HG03442 (cell line): ENCODE measurements at regions not wholly inside any gene's neighbourhood (a gene's known extent, or its start where the extent isn't known, plus 50 kb on each side); places are given as distances from the start of the nearest gene placed in this dataset.
"Not testable (repeated sequence)": the region's sequence is repeated elsewhere in the genome, so short reads cannot be mapped to it uniquely, and the experiment has no call there.

ENCODE experiments used
- ATAC-seq: cut with Tn5 transposase; IDR thresholded peaks from one replicate; pipeline ENCODE4 v1.9.1; 2021; ENCODE audit warnings: mild to moderate bottlenecking, moderate library complexity; ENCODE audit not compliant: unreplicated experiment

GRCh38 chr4:81617545-81617944 is 145.8 kb upstream of the RASGEF1B start:
- ATAC-seq: no peak

- ATAC-seq: no peak
These were observed 139.5 kb upstream of the RASGEF1B start for GRCh38 chr4:81611221-81611620.

GRCh38 chr4:81609844-81610243 is 138.1 kb upstream of the RASGEF1B start:
- no peak for ATAC-seq

GRCh38 chr4:81607950-81608349 is 136.2 kb upstream of the RASGEF1B start:
- no peak for ATAC-seq

- ATAC-seq: no peak
These were observed 135.2 kb upstream of the RASGEF1B start for GRCh38 chr4:81606801-81607501.

- ATAC-seq: no peak
These were observed 134.5 kb upstream of the RASGEF1B start for GRCh38 chr4:81606166-81606565.

GRCh38 chr4:81605271-81605670 is 133.6 kb upstream of the RASGEF1B start:
- ATAC-seq: no peak

GRCh38 chr4:81604683-81605218 is 133.0 kb upstream of the RASGEF1B start:
- ATAC-seq: no peak

- no peak for ATAC-seq
These were observed 131.1 kb upstream of the RASGEF1B start for GRCh38 chr4:81602854-81603253.

- no peak for ATAC-seq
These were observed 129.6 kb upstream of the RASGEF1B start for GRCh38 chr4:81601358-81601694.

- ATAC-seq: no peak
These were observed 129.0 kb upstream of the RASGEF1B start for GRCh38 chr4:81600520-81601357.

GRCh38 chr4:81599742-81600380 is 128.2 kb upstream of the RASGEF1B start:
- ATAC-seq: no peak

- no peak for ATAC-seq
These were observed 124.3 kb upstream of the RASGEF1B start for GRCh38 chr4:81595798-81596610.

GRCh38 chr4:81595287-81595686 is 123.6 kb upstream of the RASGEF1B start:
- ATAC-seq: no peak

- no peak for ATAC-seq
These were observed 122.9 kb upstream of the RASGEF1B start for GRCh38 chr4:81594490-81595159.

- ATAC-seq: no peak
These were observed 121.0 kb upstream of the RASGEF1B start for GRCh38 chr4:81592701-81593100.

- ATAC-seq: no peak
These were observed 118.9 kb upstream of the RASGEF1B start for GRCh38 chr4:81590596-81590995.

GRCh38 chr4:81589262-81589661 is 117.6 kb upstream of the RASGEF1B start:
- no peak for ATAC-seq

- no peak for ATAC-seq
These were observed 115.0 kb upstream of the RASGEF1B start for GRCh38 chr4:81586706-81587105.

- ATAC-seq: not testable (repeated sequence)
These were observed 109.3 kb upstream of the RASGEF1B start for GRCh38 chr4:81580994-81581374.
